NCI-H1105 treated with DMSO at 0.1 percent for 48 hours (cell line): ENCODE measurements at regions not wholly inside any gene's neighbourhood (a gene's known extent, or its start where the extent isn't known, plus 50 kb on each side); places are given as distances from the start of the nearest gene placed in this dataset.

ENCODE experiments used
- DNase-seq: peaks from one replicate; lab custom pipeline; 2025; lab: John Stamatoyannopoulos, UW

DNA sequence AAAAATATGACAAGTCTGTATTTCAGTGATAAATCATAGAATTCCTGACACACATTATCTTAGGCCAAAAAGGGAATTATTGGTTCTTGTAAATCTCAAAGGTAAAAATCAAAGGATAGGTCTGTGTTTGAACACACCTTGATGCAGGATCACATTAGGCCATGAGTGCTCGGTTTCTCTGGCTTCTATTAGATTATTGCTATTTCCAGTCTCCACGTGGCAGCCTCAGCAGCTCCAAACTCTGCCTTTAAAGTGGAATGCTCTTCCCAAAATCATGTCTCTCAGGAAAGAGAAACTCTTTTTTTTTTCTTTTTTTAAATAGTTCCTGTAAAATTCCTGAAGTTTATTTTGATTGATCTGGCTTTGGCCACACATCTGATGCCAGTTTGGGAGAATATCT lies 105.6 kb upstream of the FRMD6 start:
- no peak for DNase-seq

GRCh38 chr14:51546603-51547258 lies 105.0 kb upstream of the FRMD6 start:
- DNase-seq = peak; percentile 77

- peak; percentile 10 for DNase-seq
Measured at GRCh38 chr14:51547260-51547659, 104.5 kb upstream of the FRMD6 start.

DNA sequence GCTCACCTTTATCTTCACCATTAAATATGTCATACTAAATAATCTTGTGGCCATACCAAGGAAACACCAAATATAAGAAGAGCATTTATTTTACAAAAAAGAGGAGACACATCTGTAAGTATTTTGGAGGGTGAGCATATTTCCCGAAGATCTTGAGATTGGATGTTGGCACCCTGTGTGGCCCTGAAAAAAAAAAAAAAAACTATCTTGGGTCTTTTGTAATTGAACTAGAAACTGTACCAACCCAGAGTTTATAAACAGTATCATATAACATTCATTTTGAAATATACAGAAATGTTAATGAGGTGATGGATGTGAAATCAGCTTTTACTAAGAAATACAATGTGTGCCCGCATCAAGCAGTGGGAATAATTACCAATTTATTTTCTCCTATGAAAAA lies 104.0 kb upstream of the FRMD6 start:
- DNase-seq = no peak

GRCh38 chr14:51548187-51548586 lies 103.5 kb upstream of the FRMD6 start:
- no peak for DNase-seq

DNA sequence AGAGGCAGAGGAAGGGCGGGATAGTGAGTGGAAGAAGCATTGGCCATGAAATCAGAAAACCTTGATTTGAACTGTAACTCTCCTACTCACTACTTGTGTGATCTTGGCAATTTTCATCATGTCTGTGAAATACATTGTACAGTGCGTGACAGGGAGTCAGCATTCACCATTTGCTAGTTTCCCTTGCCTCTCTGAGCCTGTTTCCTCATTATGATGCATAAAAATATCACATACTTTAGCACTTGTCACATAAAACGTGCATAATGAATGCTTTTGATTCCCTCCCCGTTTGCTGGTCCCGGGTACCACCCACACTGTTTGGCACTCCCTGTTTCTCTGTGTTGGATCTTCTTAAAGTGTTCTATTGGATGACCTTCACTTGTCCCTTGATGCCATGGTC lies 101.1 kb upstream of the FRMD6 start:
- DNase-seq = no peak

GRCh38 chr14:51552275-51552674 lies 99.4 kb upstream of the FRMD6 start:
- DNase-seq = no peak

DNA sequence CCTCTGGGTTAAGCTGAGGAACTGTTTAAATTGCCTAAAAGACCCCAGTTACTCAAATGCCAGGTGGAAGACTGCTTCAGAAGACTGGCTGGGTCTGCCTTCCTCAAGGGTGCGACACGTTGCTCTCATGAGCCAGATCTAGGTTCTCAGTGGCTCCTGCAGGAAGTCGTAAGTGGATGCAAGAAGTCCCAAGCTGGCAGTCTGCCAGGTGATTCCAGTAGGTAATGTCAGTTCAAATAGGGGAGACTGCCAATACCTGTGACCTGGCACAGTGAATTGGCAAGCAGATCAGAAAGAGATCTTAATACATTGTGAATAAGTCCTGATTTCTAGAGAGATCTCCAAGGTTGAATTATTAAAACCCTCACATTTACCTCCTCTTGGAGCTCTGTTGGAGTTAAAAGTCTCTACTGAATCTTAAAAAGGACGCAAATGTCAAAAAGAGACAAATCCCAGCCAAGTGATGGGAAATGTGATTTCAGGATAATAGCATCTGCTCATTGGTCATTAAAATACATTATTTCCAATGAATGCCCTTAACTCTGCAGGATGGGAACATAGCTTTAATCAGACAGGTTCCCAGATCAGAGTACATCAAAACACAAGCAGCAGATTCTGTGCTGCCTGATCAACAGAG lies 98.8 kb upstream of the FRMD6 start:
- DNase-seq = peak; percentile 82

DNA sequence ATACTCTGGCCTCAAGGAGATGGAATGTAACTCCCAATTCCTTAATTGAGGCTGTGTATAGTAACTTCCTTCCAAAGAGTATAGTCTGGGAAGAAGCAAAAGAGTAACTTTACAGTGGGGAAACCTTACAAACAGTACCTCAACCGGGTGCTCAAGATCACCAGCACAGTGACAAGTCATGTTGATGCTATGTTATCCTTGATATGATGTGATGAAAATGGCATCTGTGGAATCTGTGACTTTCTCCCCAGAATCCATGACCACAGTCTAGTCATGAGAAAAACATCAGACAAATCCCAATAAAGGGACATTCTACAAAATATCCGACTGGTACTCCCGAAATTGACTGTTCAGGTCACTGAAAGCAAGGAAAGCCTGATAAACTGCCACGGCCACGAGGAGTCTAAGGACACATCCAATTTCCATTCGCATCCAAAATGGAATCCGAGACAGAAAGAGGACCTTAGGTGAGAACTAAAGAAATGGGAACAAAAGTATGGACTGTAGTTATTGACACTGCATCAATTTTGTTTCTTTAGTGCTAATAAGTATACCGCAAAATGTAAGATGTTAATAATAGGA lies 97.3 kb upstream of the FRMD6 start:
- DNase-seq = no peak

DNA sequence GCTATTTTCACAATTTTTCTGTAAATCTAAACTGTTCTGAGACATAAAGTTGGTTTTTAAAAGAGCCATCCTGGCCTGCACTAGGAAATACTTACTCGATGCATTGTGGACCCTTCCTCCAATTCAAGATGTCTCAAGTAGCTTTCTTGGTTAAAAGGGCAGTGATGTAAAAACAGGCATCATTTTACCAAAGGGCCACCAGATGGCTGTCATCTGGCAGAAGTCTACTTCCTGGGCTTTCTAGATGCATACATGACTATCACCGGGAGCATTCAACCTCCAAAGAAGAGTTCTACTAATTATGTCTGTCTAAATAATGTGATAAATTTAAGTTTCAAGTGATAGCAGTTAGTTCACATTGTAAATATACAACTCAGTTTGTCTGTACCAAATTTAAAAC lies 96.8 kb upstream of the FRMD6 start:
- no peak for DNase-seq

GRCh38 chr14:51561141-51561540 lies 90.6 kb upstream of the FRMD6 start:
- no peak for DNase-seq

GRCh38 chr14:51562816-51563215 lies 88.9 kb upstream of the FRMD6 start:
- DNase-seq = no peak

- no peak for DNase-seq
Measured at GRCh38 chr14:51563560-51563959, 88.2 kb upstream of the FRMD6 start.

DNA sequence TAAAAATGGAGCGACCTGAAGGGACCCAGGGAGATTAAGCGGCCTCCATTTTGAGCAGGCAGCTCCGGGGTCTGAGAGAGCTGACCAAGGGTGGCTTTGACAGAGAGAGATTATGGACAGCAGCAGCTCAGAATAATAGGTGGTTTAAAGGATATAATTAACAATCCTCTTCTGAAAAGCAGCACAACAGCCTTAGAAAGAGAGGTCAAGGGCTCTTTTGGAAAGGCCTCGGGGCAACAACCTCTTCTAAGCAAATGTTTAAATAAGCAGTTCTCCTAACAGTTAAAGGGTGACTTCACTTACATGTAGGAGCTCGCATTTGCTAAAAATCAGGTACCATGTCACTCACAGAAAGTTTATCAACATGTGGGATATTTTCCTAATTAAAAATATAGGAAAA lies 87.2 kb upstream of the FRMD6 start:
- DNase-seq = no peak

GRCh38 chr14:51564986-51565604 lies 86.6 kb upstream of the FRMD6 start:
- no peak for DNase-seq

DNA sequence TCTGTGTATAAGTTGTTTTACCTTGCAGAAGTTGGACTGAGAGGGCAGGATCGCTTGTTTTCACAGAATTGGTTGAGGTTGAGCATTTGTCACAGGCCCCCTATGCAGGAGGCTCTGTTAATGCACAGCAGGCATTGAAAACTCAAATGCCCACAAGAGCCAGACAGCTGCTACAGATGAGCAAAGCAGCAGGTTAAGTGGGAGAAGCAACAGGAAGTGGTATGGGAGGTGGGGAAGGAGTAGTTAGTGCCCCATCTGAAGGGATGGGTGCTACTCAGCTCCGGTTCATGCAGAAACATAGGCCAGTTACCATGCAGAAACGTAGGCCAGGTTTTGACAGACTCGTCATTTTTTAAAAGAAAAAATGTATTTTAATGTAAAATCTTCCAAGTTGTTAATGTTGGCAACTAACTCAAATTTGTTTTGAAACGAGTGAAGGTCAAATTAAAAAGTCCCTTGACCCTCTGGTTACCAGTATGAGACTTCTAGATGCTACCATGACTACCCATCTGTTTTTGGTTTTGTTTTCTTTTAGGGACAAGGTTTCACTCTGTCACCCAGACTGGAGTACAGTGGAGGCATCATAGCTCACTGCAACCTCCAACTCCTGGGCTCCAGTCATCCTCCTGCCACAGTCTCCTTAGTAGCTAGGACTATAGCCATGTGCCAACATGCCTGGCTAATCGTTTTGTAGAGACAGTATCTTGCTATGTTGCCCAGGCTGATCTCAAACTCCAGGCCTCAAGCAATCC lies 84.7 kb upstream of the FRMD6 start:
- DNase-seq = no peak

GRCh38 chr14:51568366-51568765 lies 83.3 kb upstream of the FRMD6 start:
- no peak for DNase-seq

DNA sequence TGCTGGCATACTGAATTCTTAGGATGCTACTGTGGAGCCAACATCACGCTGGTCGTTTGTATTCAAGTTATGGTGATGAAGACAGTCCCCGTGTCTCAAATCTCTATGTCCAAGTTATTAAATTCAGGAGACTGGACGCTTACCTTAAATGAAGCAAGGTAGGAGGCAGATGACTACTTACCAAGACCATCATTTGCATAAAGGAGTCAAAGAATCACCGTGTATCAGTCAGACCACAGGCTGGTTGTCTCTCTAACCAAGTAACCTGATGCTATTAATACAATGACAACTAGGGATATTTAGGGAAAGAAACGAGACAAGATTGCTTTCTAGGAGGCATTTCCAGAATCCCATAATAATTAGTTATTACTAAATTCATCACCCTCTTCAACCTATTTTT lies 78.1 kb upstream of the FRMD6 start:
- DNase-seq = no peak

DNA sequence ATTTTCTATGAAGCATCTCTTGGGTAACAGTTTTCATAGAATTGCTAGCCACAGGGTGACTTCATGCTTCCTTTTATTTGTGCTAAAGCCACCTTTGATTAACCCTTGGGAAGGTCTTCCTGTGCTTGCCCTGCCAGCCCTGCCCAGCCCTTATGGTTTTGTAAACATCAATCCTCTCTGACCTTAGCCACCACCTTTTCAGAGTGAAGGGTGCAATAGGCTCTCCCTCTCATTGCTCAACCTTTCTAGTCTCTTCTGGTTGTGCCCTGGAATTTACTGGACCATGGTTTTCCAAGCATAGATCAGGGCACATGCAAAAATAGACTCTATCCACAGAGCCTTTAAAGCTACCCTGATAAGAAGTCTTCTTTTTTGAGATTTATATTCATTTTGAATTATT lies 77.7 kb upstream of the FRMD6 start:
- no peak for DNase-seq

DNA sequence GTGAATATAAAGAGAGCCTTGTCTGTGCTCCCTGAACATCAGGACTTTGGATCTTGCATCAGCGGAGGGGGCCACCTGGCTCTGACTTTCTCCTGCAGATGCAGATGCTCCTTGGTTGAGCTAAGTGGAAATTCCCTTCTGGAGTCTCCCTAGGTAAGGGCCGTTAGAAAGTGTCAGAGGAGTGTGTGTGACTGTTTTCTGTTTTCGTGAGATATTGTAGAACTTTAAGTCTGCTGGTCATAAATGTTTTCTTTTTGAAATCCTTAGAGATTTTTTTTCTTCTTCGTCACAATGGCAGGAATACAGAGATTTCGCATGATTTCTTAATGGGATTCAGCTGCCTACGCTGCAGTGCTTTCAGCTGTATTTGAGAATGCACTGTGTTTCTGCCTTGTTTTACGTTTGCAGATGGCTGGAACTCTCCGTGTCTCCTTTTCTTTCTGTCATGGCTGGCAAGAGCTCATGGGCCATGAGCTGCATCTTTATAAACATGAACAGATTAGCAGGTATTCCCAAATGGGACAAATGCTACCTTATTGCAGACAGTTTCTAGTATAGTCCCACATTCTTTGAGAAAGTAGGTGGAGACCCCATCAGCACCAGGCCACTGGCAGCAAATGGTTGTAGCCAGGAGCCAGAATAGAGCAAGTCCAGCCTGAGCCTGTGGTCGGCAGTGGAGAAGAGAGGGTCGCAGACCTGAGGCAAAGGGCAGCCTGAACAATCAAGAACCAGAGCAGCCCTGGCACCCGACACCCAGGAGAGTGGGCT lies 76.2 kb upstream of the FRMD6 start:
- DNase-seq = no peak

DNA sequence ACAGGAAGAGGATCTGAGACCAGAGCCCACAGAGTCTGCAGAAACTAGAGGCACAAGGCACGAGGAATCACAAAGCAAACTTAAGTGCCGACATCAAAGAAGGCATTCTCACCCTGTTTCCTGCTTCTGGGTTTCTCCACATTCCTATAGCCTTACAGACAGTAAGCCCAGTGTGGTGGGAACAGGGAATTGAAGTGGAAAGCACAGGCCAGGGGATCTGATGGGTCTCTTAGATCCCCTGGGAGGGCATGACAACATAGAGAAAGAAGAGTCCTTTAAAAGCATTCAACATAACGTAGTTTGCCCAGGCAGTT lies 75.6 kb upstream of the FRMD6 start:
- DNase-seq = no peak

DNA sequence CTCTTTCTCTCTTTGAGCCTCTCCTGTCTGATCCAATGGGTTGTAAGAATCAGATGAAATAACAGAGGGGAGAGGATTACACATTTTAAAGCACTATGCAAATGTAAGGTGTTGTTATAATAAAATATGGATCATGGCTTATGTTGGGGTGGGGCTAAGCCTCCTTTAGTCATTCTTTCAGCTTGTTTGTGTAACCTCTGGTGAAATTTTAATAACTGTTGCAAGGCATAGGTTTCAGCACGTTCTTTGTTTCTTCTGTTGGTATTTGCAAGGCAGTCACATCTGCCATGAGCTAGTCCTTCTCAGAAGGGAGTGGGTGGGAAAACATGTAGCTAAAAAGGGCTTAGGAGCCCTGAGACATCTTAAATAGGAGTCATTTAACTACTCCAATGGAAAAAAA lies 74.8 kb upstream of the FRMD6 start:
- DNase-seq = no peak
